ENCODE measurements at regions not wholly inside any gene's neighbourhood (a gene's known extent, or its start where the extent isn't known, plus 50 kb on each side); places are given as distances from the start of the nearest gene placed in this dataset.
"Not testable (repeated sequence)": the region's sequence is repeated elsewhere in the genome, so short reads cannot be mapped to it uniquely, and the experiment has no call there.

DNA sequence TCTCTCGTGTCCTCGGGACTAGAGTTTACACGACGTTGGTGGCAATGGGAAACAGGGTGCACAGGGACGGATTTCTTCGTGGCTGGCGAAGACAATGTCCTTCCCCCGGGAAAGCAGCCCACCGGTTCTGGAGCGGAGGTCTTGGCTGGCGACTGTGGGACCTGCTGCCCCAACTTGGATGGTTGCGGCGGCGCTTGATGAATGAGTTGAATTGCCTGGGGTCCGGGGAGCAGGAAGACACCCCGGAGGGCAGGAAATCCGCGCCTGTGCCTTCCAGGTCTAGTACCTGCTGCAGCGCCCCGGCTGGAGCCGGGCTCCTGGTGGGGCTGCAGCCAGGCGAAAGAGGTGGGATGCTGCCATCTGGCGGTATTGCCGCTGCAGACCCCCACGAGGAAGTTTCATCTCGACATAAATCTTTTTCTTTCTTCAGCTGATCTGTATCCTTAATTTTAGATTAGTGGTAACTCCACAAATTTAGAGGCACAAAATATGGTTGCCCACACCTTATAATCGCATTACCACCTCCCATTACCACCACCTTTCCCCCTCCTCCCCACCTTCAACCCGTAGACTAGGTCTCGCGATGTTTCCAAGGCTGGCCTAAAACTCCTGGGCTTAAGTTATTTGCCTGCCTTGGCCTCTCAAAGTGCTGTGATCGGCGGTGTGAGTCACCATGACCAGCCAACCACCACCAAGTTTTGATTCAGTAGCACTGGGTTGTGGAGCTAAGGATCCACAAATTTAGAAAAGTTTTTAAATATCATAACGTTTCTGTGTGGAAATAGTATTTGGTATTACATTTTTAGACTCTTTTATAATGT lies 1929.7 kb upstream of the DEFB115 start:
- H3K36me3 ChIP-seq (ENCODE audit: insufficient read depth); DNase-seq (ENCODE audit: extremely low spot score); H3K27ac ChIP-seq (ENCODE audit: low read depth); H3K4me3 ChIP-seq (ENCODE audit: low read depth, low read length); H3K4me1 ChIP-seq (ENCODE audit: insufficient read depth): not testable (repeated sequence)
- WGBS, result 36% methylated on average over 32 of the region's 33 CpGs

DNA sequence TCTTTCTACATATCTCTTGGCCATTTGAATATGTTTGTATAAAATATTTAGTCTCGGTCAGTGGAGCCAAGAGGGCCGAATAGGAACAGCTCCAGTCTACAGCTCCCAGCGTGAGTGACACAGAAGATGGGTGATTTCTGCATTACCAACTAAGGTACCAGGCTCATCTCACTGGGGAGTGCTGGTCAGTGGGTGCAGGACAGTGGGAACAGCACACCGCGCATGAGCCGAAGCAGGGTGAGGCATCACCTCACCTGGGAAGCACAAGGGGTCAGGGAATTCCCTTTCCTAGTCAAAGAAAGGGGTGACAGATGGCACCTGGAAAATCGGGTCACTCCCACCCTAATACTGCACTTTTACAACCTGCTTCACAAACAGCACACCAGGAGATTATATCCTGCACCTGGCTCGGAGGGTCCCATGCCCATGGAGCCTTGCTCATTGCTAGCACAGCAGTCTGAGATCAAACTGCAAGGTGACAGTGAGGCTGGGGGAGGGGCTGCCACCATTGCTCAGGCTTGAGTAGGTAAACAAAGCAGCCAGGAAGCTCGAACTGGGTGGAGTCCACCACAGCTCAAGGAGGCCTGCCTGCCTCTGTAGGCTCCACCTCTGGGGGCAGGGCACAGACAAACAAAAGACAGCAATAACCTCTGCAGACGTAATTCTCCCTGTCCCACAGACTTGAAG lies 1926.9 kb upstream of the DEFB115 start:
- not testable (repeated sequence) for H3K36me3 ChIP-seq (ENCODE audit: insufficient read depth); H3K27ac ChIP-seq (ENCODE audit: low read depth); H3K4me3 ChIP-seq (ENCODE audit: low read depth, low read length); DNase-seq (ENCODE audit: extremely low spot score); H3K4me1 ChIP-seq (ENCODE audit: insufficient read depth)
- WGBS, result 49% methylated on average over 10 of the region's 10 CpGs

DNA sequence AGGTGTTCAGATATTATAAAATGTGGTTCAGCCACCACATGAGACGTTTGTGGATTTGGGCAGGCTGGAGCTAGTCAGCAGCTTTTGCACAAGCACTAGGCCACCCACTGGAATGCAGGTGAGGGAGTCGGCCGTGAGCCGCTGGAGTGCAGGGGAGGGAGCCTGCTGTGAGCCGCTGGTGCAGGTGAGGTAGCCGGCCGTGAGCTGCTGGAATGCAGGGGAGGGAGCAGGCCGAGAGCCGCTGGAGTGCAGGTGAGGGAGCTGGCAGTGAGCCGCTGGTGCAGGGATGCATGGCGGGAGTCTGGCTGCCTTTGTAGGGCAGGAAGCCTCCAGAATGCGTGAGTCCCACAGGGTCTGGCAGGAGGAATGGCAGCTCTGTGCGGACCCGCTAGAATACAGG lies 1907.6 kb upstream of the DEFB115 start:
- no peak overlapping the region for H3K4me3 ChIP-seq (ENCODE audit: low read depth, low read length)
- H3K36me3 ChIP-seq (ENCODE audit: insufficient read depth), result no peaks in the 10 kb centered on the region
- 75% methylated on average over 14 of the region's 14 CpGs for WGBS
- H3K4me1 ChIP-seq (ENCODE audit: insufficient read depth), result no peaks in the 10 kb centered on the region
- no peak for DNase-seq (ENCODE audit: extremely low spot score)
- no peak overlapping the region for H3K27ac ChIP-seq (ENCODE audit: low read depth)

DNA sequence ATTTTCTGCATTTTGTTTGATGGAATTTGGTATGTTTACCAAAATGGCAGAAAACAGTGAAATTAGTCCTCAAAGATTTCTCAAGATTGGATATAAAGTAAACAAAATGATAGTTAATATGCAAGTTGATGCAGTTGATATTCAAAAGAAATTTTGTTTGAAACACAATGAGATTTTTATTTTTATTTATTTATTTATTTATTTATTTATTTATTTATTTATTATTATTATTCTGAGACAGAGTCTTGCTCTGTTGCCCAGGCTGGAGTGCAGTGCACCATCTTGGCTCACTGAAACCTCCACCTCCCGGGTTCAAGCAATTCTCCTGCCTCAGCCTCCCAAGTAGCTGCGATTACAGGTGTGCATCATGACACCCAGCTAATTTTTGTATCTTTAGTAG lies 1881.5 kb upstream of the DEFB115 start:
- 58% methylated on average over 2 of the region's 2 CpGs for WGBS

DNA sequence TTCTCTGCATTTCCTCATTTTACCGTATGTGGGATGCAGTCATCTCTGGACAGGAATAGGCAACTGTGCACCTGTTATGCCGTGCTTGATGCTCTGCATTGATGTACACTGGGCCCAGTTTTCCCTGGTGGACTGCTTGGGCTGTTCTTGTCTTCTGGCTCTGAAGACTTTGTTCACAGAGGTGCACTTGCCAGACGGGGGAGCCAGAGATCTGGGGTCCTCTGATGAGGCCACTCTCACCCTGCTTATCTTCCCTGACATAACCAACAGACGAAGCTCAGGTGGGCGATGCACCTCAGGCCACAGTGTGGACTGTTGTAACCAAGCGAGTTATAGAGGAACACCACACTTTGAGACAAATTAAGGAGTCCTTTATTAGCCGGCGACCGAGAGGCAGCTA lies 1864.6 kb upstream of the DEFB115 start:
- not testable (repeated sequence) for DNase-seq (ENCODE audit: extremely low spot score); H3K27ac ChIP-seq (ENCODE audit: low read depth); H3K36me3 ChIP-seq (ENCODE audit: insufficient read depth); H3K4me1 ChIP-seq (ENCODE audit: insufficient read depth); H3K4me3 ChIP-seq (ENCODE audit: low read depth, low read length)
- 50% methylated on average over 9 of the region's 9 CpGs for WGBS

More for the DNA sequence above, 1881.5 kb upstream of the DEFB115 start:
- not testable (repeated sequence) for H3K36me3 ChIP-seq (ENCODE audit: insufficient read depth); H3K27ac ChIP-seq (ENCODE audit: low read depth); DNase-seq (ENCODE audit: extremely low spot score); H3K4me1 ChIP-seq (ENCODE audit: insufficient read depth); H3K4me3 ChIP-seq (ENCODE audit: low read depth, low read length)

DNA sequence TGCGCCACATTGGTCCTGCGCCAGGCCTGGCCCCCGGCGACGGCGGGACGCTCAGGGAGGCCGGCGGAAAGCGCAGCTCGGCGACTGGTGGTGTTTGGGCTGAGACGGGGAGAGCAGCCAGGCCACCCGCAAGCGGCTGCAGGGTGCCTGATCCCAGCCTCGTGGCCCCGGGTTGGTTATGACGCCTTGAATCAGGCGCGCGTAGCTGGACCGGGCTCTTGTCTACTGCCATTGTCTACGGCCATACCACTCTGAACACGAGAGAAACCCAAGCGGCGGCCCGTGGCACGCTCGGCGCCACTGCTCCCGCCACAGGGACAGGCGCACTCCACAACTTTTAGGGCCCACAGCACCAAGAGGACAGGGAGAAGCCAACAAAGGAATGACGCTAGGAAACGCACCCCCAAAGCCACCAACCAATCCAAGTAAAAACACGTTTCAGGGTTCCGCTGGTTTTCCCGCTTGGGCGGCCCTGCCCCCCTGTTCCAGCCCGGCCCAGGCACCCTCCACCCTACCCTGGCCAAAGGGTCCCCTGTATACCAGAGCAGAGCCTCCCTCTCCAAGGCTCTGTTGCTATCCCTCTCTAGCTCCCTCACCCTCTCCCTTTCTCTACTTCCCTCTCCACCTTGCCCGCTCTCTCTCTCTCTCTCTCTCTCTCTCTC lies 1849.3 kb upstream of the DEFB115 start:
- Histone ChIP-seq H3K36me3 (ENCODE audit: insufficient read depth) (no peaks in the 10 kb centered on the region), H3K4me1 (ENCODE audit: insufficient read depth) (no peaks in the 10 kb centered on the region), H3K4me3 (ENCODE audit: low read depth, low read length) (no peak overlapping the region), H3K27ac (ENCODE audit: low read depth) (no peak overlapping the region)
- WGBS, result 37% methylated on average over 38 of the region's 40 CpGs
- DNase-seq (ENCODE audit: extremely low spot score), result no peak

DNA sequence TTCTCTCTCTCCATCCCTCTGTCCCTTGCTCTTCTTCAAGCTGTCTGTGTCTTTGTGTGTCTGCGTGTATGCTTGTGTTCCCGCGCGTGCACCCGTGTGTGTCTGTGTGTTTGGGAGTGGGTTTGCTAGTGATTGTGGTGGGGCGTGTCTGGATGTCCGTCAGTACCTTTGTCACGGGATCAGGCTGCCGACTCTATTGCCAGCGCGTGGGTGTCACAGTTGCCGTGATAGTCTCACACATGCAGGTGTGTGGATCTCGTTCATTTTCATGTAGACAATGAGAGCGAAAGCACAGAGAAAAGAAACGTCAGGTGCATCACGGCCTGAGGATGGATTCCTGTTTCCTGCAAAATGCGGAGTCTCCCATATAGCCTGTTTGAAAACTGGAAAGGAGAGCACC lies 1848.8 kb upstream of the DEFB115 start:
- 53% methylated on average over 17 of the region's 17 CpGs for WGBS
- not testable (repeated sequence) for H3K4me3 ChIP-seq (ENCODE audit: low read depth, low read length); H3K4me1 ChIP-seq (ENCODE audit: insufficient read depth); H3K27ac ChIP-seq (ENCODE audit: low read depth); DNase-seq (ENCODE audit: extremely low spot score); H3K36me3 ChIP-seq (ENCODE audit: insufficient read depth)

DNA sequence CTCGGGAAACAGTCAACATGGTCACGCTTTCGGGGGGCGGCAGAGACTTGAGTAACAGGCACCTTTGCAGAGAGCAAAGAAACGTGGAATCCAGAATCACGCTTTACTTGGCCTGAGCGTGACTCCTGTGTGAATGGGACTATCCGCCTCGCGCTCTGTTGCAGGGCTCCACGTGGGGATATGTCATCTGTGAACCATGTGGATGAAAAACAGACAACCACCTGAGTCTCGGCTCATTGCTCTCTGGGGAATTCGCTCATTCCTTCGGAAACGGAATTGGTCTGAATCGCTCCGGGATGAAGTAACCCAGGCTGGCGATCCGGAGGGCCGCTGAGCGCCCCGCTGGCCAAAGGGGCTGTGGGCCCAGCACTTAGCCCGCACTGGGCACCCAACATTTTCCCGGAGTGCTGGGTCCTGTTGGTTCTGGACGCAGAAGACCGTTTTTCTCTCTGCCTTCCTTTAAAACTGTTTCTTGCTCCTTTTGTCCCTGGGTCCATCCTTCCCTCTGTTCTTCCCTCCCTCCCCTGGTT lies 1848.2 kb upstream of the DEFB115 start:
- DNase-seq (ENCODE audit: extremely low spot score); H3K4me1 ChIP-seq (ENCODE audit: insufficient read depth); H3K36me3 ChIP-seq (ENCODE audit: insufficient read depth); H3K27ac ChIP-seq (ENCODE audit: low read depth); H3K4me3 ChIP-seq (ENCODE audit: low read depth, low read length): not testable (repeated sequence)
- WGBS, result 48% methylated on average over 26 of the region's 26 CpGs

DNA sequence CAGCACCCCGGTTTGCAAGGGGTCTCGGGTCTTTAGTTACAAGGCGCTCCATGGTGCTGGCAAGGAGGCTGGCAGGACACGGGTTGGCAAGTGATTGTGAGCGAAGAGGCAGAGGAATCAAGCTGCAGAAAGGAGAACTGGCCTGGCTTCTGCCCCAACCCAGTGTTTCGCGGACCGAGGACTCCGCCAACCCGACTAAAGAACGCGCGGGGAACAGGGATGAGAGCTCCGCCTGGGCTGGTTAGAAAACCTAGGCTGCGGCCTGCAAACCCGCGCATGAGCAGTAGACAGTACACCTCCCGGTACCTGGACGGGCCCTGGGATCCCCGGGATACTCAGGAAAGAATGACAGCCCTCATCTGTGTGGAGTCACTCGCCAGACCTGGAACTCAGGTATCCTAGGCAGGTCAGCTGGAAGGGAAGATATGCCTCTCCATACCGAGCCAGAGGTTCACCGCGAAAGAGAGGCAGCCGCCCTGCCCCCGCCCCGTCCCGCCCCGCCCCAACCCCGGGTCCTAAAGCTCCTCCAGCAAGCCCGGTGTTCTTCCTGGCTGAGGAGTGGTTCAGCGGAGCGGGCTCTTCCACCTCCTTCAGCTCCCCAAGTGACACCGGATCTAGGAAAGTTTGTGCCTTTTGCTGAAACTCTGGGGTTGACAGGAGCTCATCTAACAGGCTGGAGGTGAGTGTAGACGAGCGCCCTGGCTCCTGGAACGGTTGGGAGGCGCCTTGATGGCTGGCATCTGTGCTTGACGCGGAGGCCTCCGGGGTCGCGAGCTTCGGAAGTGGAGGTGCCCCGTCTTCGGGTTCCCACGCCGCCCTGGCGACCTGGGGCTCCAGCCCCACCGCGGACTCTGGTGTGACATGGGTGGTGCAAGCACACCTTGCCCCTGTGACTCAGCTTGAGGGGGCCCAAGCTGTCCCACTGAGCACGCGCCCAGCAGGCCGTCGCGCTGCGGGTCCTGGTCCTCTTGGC lies 1847.3 kb upstream of the DEFB115 start:
- no peak overlapping the region for H3K4me3 ChIP-seq (ENCODE audit: low read depth, low read length)
- no peaks in the 10 kb centered on the region for H3K36me3 ChIP-seq (ENCODE audit: insufficient read depth)
- no peak for DNase-seq (ENCODE audit: extremely low spot score)
- no peak overlapping the region for H3K27ac ChIP-seq (ENCODE audit: low read depth)
- no peaks in the 10 kb centered on the region for H3K4me1 ChIP-seq (ENCODE audit: insufficient read depth)
- WGBS, result 40% methylated on average over 57 of the region's 57 CpGs

DNA sequence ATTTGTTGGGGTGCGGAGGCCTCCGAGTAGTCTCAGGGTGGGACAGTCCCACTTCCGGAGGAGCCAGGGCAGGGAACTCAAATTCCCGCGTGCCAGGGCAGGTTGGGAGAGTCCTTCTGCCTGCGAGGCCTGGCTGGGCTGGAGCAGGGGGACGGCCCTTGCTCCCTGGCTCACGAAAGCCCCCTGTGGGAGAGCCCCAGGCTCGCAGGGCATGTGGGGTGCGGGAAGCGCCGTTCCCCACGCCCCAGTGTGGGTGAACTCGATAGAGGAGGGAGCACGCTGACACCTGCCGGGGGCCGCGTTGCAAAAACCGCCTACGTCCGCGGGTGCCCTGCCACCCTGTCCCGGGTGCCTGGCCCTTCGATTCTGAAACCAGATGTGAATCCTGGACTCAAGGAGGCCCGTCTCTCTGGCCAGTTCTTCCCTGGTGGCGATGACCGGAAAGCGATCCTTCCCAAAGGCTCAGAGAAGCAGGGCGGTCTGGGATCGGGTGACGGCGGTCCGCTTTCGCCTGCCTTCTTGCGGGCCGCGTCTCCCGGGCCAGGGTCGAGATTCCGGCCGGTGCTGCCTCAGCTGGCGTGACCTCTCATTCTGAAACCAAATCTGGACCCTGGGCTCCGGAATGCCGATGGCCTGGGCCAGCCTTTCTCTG lies 1846.5 kb upstream of the DEFB115 start:
- Histone ChIP-seq H3K27ac (ENCODE audit: low read depth) (no peak overlapping the region), H3K36me3 (ENCODE audit: insufficient read depth) (no peaks in the 10 kb centered on the region), H3K4me3 (ENCODE audit: low read depth, low read length) (no peak overlapping the region), H3K4me1 (ENCODE audit: insufficient read depth) (no peaks in the 10 kb centered on the region)
- DNase-seq (ENCODE audit: extremely low spot score), result no peak
- WGBS, result 45% methylated on average over 44 of the region's 44 CpGs

DNA sequence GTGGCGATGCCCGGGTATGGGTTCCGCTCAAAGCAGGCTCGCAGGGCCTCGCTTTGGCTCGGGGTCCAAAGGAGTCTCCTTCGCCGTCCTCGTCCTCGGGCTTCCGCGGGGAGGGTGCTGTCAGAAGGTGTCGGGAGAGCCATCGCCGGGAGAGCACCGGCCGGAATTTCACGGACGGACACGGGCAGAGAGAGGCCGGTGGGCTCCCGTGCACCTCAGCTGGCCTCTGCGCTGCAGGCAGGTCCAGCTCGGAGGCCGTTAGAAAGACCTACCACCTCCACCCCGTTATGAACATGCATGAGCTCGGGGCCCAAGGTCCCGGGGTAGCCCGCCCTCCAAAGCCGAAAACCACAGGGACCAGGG lies 1846.0 kb upstream of the DEFB115 start:
- not testable (repeated sequence) for H3K27ac ChIP-seq (ENCODE audit: low read depth); DNase-seq (ENCODE audit: extremely low spot score); H3K4me1 ChIP-seq (ENCODE audit: insufficient read depth); H3K36me3 ChIP-seq (ENCODE audit: insufficient read depth); H3K4me3 ChIP-seq (ENCODE audit: low read depth, low read length)
- WGBS, result 51% methylated on average over 30 of the region's 30 CpGs

DNA sequence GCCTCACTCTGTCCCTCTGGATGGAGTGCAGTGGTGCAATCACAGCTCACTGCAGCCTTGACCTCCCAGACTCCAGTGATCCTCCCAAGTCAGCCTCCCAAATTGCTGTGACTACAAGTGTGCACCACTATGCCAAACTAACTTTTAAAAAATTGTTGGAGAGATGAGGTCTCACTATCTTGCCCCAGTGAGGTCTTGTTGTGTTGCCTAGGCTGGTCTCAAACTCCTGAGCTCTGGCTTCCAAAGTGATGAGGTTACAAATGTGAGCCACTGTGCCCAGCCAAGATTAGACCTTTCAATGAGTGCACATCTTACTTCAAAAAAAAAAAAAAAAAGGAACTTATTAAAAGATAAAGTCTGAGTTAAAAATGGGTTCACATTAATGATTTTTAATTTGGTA lies 1838.1 kb upstream of the DEFB115 start:
- no peak for DNase-seq (ENCODE audit: extremely low spot score)
- Histone ChIP-seq H3K4me1 (ENCODE audit: insufficient read depth) (no peaks in the 10 kb centered on the region), H3K27ac (ENCODE audit: low read depth) (no peak overlapping the region), H3K36me3 (ENCODE audit: insufficient read depth) (no peaks in the 10 kb centered on the region), H3K4me3 (ENCODE audit: low read depth, low read length) (no peak overlapping the region)

Measured in urinary bladder (tissue), 3 donors.